PFSK-1 (cell line): ENCODE measurements at regions not wholly inside any gene's neighbourhood (a gene's known extent, or its start where the extent isn't known, plus 50 kb on each side); places are given as distances from the start of the nearest gene placed in this dataset.

Source experiments
- REST ChIP-seq, 2 experiments: IDR thresholded peaks; 2 replicates each; pipeline versions ENCODE4 v1.6.1 to v1.8.0; 2011 to 2012; ENCODE audit warnings: low read depth in 2 of 2, low read length in 2 of 2, control low read depth in 1 of 2, inconsistent platforms in 1 of 2, mild to moderate bottlenecking in 1 of 2, moderate library complexity in 1 of 2; ENCODE audit not compliant: insufficient read depth in 1 of 2
- TAF1 ChIP-seq: IDR thresholded peaks from 2 replicates; pipeline ENCODE4 v1.6.1; 2012; ENCODE audit warnings: low read length, control low read depth, borderline replicate concordance; ENCODE audit not compliant: insufficient read depth

GRCh38 chrY:19015213-19015612 is 241.7 kb upstream of the HSFY2 start:
- no peak for TF ChIP-seq TAF1
- TF ChIP-seq REST (IDR thresholded peaks at IDR 0.05; ENCODE audit: insufficient read depth in 1 of 2, low read depth in 2 of 2, low read length in 2 of 2), result no peak
